Gastrocnemius medialis (tissue), 4 donors: ENCODE measurements at regions not wholly inside any gene's neighbourhood (a gene's known extent, or its start where the extent isn't known, plus 50 kb on each side); places are given as distances from the start of the nearest gene placed in this dataset.

ENCODE experiments used
- POLR2A ChIP-seq, 2 donors: fragments of 450-650 bp; IDR thresholded peaks; one replicate each; pipeline ENCODE4 v1.6.1; 2017; ENCODE audit warnings: antibody characterized with exemption in 2 of 2, mild to moderate bottlenecking in 2 of 2, moderate library complexity in 2 of 2
- TF ChIP-seq, protein P1 (sequence below), 5 experiments: fragments of 450-650 bp in 3 of 5; fragments of 200-600 bp in 2 of 5; sonication (generic) in 2 of 5; IDR thresholded peaks in 4 of 5; conservative IDR thresholded peaks in 1 of 5; 1 replicate in 4 of 5; 2 replicates in 1 of 5; pipeline ENCODE4 v1.5.1; 2016 to 2019; ENCODE audit warnings: antibody characterized with exemption in 5 of 5, mild to moderate bottlenecking in 3 of 5, moderate library complexity in 3 of 5

- no peak for TF ChIP-seq POLR2A (IDR thresholded peaks at IDR 0.05)
- TF ChIP-seq, protein P1, sequence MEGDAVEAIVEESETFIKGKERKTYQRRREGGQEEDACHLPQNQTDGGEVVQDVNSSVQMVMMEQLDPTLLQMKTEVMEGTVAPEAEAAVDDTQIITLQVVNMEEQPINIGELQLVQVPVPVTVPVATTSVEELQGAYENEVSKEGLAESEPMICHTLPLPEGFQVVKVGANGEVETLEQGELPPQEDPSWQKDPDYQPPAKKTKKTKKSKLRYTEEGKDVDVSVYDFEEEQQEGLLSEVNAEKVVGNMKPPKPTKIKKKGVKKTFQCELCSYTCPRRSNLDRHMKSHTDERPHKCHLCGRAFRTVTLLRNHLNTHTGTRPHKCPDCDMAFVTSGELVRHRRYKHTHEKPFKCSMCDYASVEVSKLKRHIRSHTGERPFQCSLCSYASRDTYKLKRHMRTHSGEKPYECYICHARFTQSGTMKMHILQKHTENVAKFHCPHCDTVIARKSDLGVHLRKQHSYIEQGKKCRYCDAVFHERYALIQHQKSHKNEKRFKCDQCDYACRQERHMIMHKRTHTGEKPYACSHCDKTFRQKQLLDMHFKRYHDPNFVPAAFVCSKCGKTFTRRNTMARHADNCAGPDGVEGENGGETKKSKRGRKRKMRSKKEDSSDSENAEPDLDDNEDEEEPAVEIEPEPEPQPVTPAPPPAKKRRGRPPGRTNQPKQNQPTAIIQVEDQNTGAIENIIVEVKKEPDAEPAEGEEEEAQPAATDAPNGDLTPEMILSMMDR (IDR thresholded peaks at IDR 0.05 in 4 of 5, conservative IDR thresholded peaks at IDR 0.05 in 1 of 5): no peak
Observed at GRCh38 chr20:22799687-22800086, 215.3 kb upstream of the FOXA2 start.
